HepG2 (cell line): ENCODE measurements at regions not wholly inside any gene's neighbourhood (a gene's known extent, or its start where the extent isn't known, plus 50 kb on each side); places are given as distances from the start of the nearest gene placed in this dataset.

ENCODE experiments used
- AGO1 ChIP-seq: fragments of 200-400 bp; formaldehyde crosslinking; IDR thresholded peaks from 2 replicates; pipeline ENCODE4 v1.6.1; 2017; ENCODE audit warnings: mild to moderate bottlenecking, low read depth, low read length, moderate library complexity; ENCODE audit not compliant: poor library complexity, severe bottlenecking
- CREB3 ChIP-seq: sonication (generic); formaldehyde crosslinking; IDR thresholded peaks from 2 replicates; pipeline ENCODE4 v1.5.0; 2020; ENCODE audit warnings: missing genetic modification reagents
- CTCF ChIP-seq: sonication (generic); formaldehyde crosslinking; IDR thresholded peaks from 2 replicates; pipeline ENCODE4 v1.5.0; 2020; ENCODE audit warnings: mild to moderate bottlenecking, missing genetic modification reagents, moderate library complexity
- PRDM4 ChIP-seq: sonication (generic); formaldehyde crosslinking; IDR thresholded peaks from 2 replicates; pipeline ENCODE4 v1.9.0; 2021; ENCODE audit warnings: missing genetic modification reagents, borderline replicate concordance
- RFX5 ChIP-seq: IDR thresholded peaks from 2 replicates; pipeline ENCODE4 v1.6.1; 2011; ENCODE audit warnings: low read depth, low read length, improper control_type of control experiment
- TBL1XR1 ChIP-seq: fragments of 150-350 bp; IDR thresholded peaks from 2 replicates; pipeline ENCODE4 v1.6.1; 2014; ENCODE audit warnings: borderline replicate concordance, low read length; ENCODE audit not compliant: partially characterized antibody
- ZNF552 ChIP-seq: sonication (generic); formaldehyde crosslinking; IDR thresholded peaks from 2 replicates; pipeline ENCODE4 v1.9.0; 2022; ENCODE audit warnings: missing genetic modification reagents, mild to moderate bottlenecking, borderline replicate concordance

DNA sequence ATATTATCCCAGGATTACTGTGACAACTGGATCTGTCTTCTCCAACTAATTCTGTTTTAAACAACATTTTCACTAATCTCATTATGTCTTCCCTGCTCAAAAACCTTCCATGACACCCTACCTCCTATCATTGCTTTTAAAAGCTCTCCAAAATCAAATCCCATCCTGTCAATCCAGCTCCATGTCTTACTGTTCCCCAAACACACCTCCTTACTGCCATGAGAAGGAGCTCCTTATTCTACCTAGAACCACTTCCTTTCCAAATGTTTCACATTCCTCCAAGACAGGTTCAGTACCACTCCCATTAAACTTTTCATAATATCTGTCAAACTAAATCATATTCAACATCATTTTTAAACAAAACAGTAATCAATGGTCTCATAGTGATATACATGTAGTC, 66.9 kb upstream of the WDR17 start:
- TF ChIP-seq RFX5 (no peak), CTCF (no peak), PRDM4 (CRISPR knock-in tag) (no peak), AGO1 (no peak), ZNF552 (no peak), CREB3 (no peak), TBL1XR1 (no peak)
